ENCODE measurements at regions not wholly inside any gene's neighbourhood (a gene's known extent, or its start where the extent isn't known, plus 50 kb on each side); places are given as distances from the start of the nearest gene placed in this dataset.
"Not testable (repeated sequence)": the region's sequence is repeated elsewhere in the genome, so short reads cannot be mapped to it uniquely, and the experiment has no call there.

DNA sequence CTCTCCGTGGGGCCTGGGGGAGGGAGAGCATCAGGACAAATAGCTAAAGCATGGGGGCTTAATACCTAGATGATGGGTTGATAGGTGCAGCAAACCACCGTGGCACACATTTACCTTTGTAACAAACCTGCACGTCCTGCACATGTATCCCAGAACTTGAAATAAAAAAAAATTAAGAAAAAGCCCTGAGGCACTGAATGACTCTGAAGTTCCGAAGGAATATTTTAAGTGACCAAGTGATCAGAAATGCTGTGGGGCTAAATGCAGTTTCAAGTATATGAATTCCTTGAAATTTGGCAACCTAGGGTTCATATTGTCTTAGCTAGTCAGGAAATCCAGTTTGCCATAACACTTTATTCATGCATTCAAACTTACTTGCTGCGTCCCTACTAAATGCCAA, 127.5 kb downstream of the MC4R start:
- no peaks in the 10 kb centered on the region for H3K27me3 Mint-ChIP-seq
- intact Hi-C loops (cut with micrococcal nuclease) = no loop called here
- no peak for DNase-seq
- no peak overlapping the region for H3K4me3 Mint-ChIP-seq
- no peaks in the 10 kb centered on the region for H3K9me3 Mint-ChIP-seq
- H3K36me3 Mint-ChIP-seq (ENCODE audit: low read depth) = no peaks in the 10 kb centered on the region
- no peak overlapping the region for H3K27ac Mint-ChIP-seq
- no peaks in the 10 kb centered on the region for H3K4me1 Mint-ChIP-seq

DNA sequence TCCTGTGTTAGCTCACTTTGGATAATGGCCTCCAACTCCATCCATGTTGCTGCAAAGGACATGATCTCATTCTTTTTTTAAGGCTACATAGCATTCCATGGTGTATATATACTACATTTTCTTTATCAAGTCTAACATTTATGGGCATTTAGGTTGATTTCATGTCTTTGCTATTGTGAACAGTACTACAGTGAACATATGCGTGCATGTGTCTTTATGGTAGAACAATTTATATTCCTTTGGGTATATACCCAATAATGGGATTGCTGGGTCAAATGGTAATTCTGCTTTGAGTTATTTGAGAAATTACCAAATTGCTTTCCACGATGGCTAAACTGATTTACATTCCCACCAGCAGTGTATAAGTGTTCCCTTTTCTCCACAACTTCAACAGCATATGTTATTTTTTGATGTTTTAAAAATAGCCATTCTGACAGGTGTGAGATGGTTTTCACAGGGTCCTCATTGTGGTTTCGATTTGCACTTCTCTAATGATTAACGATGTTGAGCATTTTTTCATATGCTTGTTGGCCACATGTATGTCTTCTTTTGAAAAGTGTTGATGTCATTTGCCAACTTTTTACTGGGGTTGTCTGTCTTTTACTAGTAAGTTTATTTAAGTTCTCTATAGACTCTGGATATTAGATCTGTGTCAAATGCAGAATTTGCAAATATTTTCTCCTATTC, 133.4 kb downstream of the MC4R start:
- H3K9me3 Mint-ChIP-seq; H3K4me1 Mint-ChIP-seq; H3K4me3 Mint-ChIP-seq; H3K27me3 Mint-ChIP-seq; intact Hi-C loops (cut with micrococcal nuclease); H3K36me3 Mint-ChIP-seq (ENCODE audit: low read depth); H3K27ac Mint-ChIP-seq; DNase-seq: not testable (repeated sequence)

DNA sequence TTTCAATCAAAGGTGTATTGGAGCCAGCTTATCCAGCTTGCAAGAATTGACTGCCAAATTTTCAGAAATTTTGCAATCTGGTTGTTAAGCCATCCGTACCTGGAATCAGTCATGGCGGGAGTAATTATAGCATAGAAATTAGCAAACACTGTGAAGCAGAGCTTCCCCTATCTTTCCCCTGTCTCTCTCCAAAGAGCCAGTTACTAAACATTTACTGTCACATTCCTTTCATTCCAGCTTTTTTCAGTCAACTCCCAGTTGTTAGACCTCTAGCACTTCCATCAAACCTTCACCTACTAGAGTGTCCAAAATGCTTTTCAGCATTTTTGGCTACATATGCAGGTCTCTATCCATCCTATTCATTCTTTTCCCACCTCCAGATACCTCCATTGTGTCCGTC, 137.4 kb downstream of the MC4R start:
- intact Hi-C loops (cut with micrococcal nuclease) = no loop called here
- no peak overlapping the region for H3K4me3 Mint-ChIP-seq
- no peaks in the 10 kb centered on the region for H3K4me1 Mint-ChIP-seq
- no peaks in the 10 kb centered on the region for H3K36me3 Mint-ChIP-seq (ENCODE audit: low read depth)
- no peak for DNase-seq
- H3K9me3 Mint-ChIP-seq = no peaks in the 10 kb centered on the region
- no peak overlapping the region for H3K27ac Mint-ChIP-seq
- no peaks in the 10 kb centered on the region for H3K27me3 Mint-ChIP-seq

DNA sequence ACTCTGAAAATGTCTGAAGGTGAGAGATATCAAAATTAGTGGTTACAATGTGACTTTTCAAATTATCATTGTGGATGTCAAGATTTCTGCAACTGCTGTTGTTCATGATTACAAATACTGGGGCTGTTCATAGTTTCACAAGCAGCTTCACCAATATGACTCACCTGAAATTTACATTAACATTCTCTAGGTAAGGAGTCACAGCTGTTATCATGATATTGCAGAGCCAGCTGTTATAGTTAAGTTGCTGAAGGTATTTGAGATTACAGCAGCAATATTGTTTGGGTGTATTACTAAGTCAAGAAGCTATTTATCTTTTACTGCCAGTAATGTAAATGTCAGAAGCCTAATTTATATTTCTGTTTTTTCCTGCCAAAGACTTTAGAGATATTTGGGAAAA, 140.0 kb downstream of the MC4R start:
- intact Hi-C loops (cut with micrococcal nuclease) = no loop called here
- DNase-seq = no peak

DNA sequence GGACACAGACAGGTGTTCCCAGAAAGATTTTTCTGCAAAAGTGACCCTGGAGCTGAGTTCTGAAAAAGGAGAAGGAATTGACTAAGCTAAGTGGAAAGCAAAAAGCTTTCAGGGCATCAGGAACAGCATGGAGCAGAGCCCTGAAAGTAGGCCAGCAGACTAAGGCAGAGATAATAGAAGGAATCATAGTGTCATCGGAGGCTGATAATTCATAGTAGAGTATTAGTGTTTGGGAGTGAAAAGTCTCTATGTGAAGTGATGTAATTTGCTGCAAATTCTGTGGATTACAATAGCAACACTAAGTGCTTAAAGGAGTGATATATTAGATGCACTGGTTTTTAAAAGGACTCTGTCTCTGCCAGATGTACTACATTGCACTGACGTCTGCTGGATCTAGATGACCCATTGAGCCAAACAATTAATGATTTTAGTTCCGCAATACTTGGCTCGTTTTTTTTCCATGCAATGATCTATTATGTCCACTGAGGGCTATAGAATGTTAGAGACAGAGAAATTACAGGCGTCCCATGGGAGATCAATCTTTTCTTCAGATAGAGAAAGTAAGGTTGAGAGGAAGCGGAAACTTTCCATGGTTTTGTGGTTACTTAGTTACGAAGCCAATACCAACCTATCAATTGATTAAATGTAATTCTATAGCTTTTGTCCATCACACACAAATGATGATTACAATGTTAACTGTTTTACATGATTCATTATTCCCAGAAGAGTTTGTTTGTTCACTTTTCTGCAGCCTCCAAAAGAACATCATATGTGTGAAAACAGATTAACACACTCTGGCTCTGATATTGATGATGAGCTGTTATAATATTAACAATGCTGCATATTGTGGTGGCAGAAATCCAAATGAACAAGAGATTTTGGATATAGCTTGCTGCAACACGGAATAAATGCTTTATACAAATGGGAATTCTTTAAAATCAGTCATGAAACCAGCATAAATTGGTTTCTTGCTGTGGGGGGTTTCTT, 143.7 kb downstream of the MC4R start:
- Mint-ChIP-seq H3K27me3 (no peaks in the 10 kb centered on the region), H3K4me3 (no peak overlapping the region)

More for the DNA sequence above, 140.0 kb downstream of the MC4R start:
- Mint-ChIP-seq H3K36me3 (ENCODE audit: low read depth) (no peaks in the 10 kb centered on the region), H3K4me3 (no peak overlapping the region), H3K9me3 (no peaks in the 10 kb centered on the region), H3K27me3 (no peaks in the 10 kb centered on the region), H3K27ac (no peak overlapping the region), H3K4me1 (no peaks in the 10 kb centered on the region)

DNA sequence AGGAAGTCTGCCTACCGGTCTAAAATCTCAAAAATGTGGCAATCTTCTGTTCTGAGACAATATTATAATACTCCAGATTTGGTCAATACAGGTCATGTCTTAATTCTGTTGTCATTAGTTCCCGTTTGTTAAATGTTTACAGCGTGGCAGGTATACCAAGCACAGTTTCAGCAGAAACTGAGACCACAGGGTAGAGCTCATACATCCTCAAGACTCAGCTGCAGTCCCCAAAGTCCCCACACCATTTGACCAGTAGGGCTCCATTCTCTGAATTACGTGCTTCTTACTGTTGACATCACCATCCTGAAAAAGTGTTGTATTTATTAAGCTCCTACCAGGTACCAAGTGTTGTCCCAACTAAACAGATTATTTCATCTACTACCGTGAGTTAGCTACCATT, 157.1 kb downstream of the MC4R start:
- intact Hi-C loops (cut with micrococcal nuclease) = no loop called here

More for the DNA sequence above, 143.7 kb downstream of the MC4R start:
- Mint-ChIP-seq H3K36me3 (ENCODE audit: low read depth) (no peaks in the 10 kb centered on the region), H3K4me1 (no peaks in the 10 kb centered on the region), H3K9me3 (peaks cover 5% of the 10 kb centered on the region), H3K27ac (no peak overlapping the region)
- DNase-seq = no peak
- intact Hi-C loops (cut with micrococcal nuclease) = no loop called here

DNA sequence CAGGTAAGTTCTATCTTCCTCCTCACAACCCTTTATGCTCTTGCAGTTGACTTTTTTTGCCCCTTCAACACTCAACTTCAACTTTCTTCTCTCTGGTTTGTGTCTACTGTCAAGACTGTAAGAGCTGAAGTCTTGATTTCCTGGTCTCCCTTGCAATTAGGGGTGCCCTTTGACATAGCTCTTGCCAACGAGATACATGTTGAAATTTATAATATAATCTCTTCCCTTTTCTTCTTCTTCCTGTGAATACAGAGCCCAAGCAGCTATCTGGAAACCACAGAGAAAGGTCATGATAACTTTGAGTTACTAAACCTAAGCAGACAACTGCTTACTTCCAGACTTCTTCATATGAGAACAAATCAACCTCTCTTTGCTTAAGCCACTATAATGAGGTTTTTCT, 163.5 kb downstream of the MC4R start:
- Mint-ChIP-seq H3K36me3 (ENCODE audit: low read depth) (no peaks in the 10 kb centered on the region), H3K4me1 (no peaks in the 10 kb centered on the region), H3K27ac (no peak overlapping the region), H3K4me3 (no peak overlapping the region), H3K9me3 (no peaks in the 10 kb centered on the region), H3K27me3 (no peaks in the 10 kb centered on the region)
- DNase-seq = no peak
- intact Hi-C loops (cut with micrococcal nuclease) = no loop called here

More for the DNA sequence above, 157.1 kb downstream of the MC4R start:
- H3K27ac Mint-ChIP-seq = no peak overlapping the region
- DNase-seq = no peak
- no peak overlapping the region for H3K4me3 Mint-ChIP-seq
- H3K9me3 Mint-ChIP-seq = no peaks in the 10 kb centered on the region
- H3K27me3 Mint-ChIP-seq = no peaks in the 10 kb centered on the region
- no peaks in the 10 kb centered on the region for H3K36me3 Mint-ChIP-seq (ENCODE audit: low read depth)
- H3K4me1 Mint-ChIP-seq = no peaks in the 10 kb centered on the region

DNA sequence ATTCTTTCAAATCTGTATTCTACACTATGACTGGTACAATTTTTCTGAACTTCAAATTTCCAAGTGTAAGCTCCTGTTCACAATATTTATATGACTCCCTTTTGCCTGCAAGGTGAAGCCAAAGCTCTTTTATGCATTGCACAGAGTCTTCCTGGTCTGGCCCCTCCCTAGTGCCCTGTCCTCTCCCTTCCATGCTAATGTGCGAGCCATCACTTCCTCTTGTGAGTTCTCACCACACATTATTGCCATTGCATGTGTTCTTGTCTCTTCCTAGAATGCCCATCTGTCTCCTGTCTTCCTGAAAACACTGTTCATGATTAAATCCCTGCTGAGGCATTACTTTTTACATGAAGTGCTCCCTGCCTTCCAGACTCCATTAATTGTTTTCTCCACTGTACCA, 169.9 kb downstream of the MC4R start:
- H3K9me3 Mint-ChIP-seq = no peaks in the 10 kb centered on the region
- no peak overlapping the region for H3K27ac Mint-ChIP-seq
- H3K4me3 Mint-ChIP-seq = no peak overlapping the region
- DNase-seq = no peak
- H3K27me3 Mint-ChIP-seq = no peaks in the 10 kb centered on the region
- H3K4me1 Mint-ChIP-seq = no peaks in the 10 kb centered on the region
- no peaks in the 10 kb centered on the region for H3K36me3 Mint-ChIP-seq (ENCODE audit: low read depth)
- intact Hi-C loops (cut with micrococcal nuclease) = no loop called here

DNA sequence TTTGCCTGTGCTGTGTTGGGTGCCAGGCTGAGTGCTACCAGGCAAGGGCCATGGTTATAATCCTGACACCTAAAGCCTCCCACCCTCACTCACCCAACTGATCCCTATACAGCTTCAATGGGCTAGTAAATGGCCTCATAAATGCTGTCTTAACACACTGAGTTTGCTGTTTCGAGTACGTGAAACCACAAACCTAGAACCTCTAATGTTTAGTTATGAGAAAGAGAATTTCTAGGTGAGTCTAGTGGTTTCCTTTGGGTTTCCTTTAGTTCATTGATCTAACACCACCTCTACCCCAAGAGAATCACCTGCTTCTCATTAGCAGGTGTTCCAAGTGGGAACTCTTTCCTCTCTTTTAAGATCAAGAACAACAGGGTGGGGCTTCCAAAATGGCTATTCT, 172.0 kb downstream of the MC4R start:
- no peaks in the 10 kb centered on the region for H3K27me3 Mint-ChIP-seq
- DNase-seq = no peak
- no peaks in the 10 kb centered on the region for H3K9me3 Mint-ChIP-seq
- no peak overlapping the region for H3K27ac Mint-ChIP-seq
- H3K4me1 Mint-ChIP-seq = no peaks in the 10 kb centered on the region
- H3K36me3 Mint-ChIP-seq (ENCODE audit: low read depth) = no peaks in the 10 kb centered on the region
- intact Hi-C loops (cut with micrococcal nuclease) = no loop called here
- no peak overlapping the region for H3K4me3 Mint-ChIP-seq

DNA sequence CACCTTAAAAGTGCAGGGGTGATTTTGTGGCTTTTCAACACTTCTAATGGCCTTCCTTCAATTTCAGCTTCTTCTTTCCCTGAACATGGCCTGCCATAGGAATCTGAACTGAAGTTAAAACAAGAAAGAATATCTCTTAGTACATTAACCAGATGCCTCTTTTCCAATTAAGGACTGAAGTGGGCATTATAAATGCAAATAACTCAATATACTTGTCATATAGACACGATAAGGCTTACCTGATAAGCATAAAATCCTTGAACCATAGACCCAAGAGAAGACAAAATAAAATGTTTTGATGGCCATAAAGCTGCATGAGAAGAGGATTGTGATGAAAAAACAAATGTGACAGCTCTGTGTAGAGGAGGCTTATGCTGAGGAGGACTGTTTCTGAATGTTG, 173.1 kb downstream of the MC4R start:
- Mint-ChIP-seq H3K36me3 (ENCODE audit: low read depth) (no peaks in the 10 kb centered on the region), H3K27ac (no peak overlapping the region), H3K9me3 (no peaks in the 10 kb centered on the region), H3K4me1 (no peaks in the 10 kb centered on the region), H3K27me3 (no peaks in the 10 kb centered on the region), H3K4me3 (no peak overlapping the region)
- intact Hi-C loops (cut with micrococcal nuclease) = no loop called here
- DNase-seq = no peak

DNA sequence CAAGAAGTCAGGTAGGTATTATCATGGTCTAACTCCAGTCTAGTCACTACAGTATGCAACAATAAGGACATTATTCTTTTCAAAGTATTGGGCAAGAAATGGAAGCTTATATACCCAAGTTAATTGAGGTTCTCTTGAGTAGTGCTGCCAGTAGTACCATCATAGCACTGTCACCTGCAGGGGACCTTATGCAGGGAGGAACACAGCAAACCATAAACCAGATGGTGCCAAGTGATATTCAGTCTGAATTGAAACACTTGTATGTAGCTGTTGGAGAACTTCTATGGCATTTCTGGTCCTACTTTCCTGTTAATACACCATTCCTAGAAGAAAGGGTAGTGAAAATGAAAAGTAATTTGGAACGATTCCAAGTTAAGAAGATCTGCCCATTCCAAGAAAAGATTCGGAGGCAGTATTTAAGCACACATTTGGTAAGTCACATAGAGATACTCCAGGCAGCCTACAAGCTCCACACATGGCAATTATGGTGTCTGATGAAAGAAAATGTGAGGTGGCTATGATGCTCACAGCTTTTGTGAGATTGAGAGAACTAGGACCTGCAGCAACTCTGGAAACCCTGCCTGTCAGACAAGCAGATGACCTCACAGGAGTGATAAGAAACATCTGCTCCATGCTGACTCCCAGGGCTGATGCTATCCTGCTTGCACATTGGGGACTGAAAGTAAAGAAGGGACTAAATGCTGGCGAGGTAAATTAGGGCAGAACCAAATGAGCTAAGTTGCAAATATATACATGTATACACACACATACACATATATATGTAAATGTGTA, 174.7 kb downstream of the MC4R start:
- intact Hi-C loops (cut with micrococcal nuclease) = no loop called here
- no peak for DNase-seq
- no peaks in the 10 kb centered on the region for H3K4me1 Mint-ChIP-seq

DNA sequence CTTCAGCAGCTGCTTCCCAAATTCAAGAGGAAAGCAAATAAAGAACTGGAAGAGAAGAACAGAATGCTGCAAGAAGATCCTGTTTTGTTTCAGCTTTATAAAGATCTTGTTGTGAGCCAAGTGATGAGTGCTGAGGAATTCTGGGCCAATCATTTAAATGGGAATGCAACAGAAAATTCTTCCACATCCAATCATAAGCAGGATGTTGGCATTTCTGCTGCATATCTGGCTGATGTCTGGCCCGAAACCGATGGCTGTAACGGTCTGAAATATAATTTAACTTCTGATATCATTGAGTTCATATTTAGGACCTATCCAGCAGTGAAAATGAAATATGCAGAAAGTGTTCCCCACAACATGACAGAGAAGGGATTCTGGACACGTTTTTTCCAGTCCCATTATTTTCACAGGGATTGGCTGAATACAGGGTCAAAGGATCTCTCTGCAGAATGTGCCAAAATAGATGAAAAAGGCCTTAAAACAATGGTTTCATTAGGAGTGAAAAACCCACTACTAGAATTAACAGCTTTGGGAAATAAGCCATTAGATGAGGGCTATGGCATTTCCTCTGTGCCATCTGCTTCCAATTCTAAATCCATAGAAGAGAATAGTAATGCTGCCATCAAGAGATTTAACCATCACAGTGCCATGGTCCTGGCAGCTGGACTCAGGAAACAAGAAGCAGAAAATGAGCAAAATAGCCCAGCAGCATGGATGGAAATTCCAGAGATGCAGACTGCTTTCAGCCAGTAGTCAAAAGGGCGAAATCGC, 175.6 kb downstream of the MC4R start:
- Mint-ChIP-seq H3K9me3 (no peaks in the 10 kb centered on the region), H3K36me3 (ENCODE audit: low read depth) (no peaks in the 10 kb centered on the region), H3K4me3 (no peak overlapping the region), H3K27me3 (no peaks in the 10 kb centered on the region), H3K27ac (no peak overlapping the region), H3K4me1 (no peaks in the 10 kb centered on the region)
- DNase-seq = no peak
- intact Hi-C loops (cut with micrococcal nuclease) = no loop called here

More for the DNA sequence above, 174.7 kb downstream of the MC4R start:
- Mint-ChIP-seq H3K4me3 (no peak overlapping the region), H3K36me3 (ENCODE audit: low read depth) (no peaks in the 10 kb centered on the region), H3K27me3 (no peaks in the 10 kb centered on the region), H3K9me3 (no peaks in the 10 kb centered on the region), H3K27ac (no peak overlapping the region)

DNA sequence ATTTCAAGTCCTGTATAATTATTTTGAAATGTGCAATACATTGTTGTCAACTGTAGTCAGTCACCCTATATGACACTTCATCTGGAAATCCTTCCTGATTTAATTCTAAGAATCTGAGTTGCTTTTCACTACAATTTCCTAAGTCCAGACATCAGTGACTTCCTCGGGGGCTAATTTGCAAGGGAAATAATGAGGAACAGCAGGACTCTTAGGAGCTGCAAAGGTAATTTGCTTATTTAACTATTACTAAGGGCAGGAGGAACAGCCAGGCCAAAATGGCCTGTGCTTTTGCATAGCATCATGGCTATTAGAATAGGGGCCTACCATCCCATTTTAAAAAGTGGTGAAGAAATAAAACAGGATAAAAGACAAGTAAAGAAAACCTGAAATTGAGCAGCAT, 178.8 kb downstream of the MC4R start:
- no peaks in the 10 kb centered on the region for H3K4me1 Mint-ChIP-seq
- no peaks in the 10 kb centered on the region for H3K36me3 Mint-ChIP-seq (ENCODE audit: low read depth)
- H3K27ac Mint-ChIP-seq = no peak overlapping the region
- no peaks in the 10 kb centered on the region for H3K27me3 Mint-ChIP-seq
- no peak overlapping the region for H3K4me3 Mint-ChIP-seq
- intact Hi-C loops (cut with micrococcal nuclease) = no loop called here
- H3K9me3 Mint-ChIP-seq = no peaks in the 10 kb centered on the region
- no peak for DNase-seq
